Gastrocnemius medialis (tissue), 4 donors: ENCODE measurements at regions not wholly inside any gene's neighbourhood (a gene's known extent, or its start where the extent isn't known, plus 50 kb on each side); places are given as distances from the start of the nearest gene placed in this dataset.
"Not testable (repeated sequence)": the region's sequence is repeated elsewhere in the genome, so short reads cannot be mapped to it uniquely, and the experiment has no call there.

Source experiments
- CTCF ChIP-seq, 5 experiments: fragments of 450-650 bp in 3 of 5; fragments of 200-600 bp in 2 of 5; sonication (generic) in 2 of 5; IDR thresholded peaks in 4 of 5; conservative IDR thresholded peaks in 1 of 5; 1 replicate in 4 of 5; 2 replicates in 1 of 5; pipeline ENCODE4 v1.5.1; 2016 to 2019; ENCODE audit warnings: antibody characterized with exemption in 5 of 5, mild to moderate bottlenecking in 3 of 5, moderate library complexity in 3 of 5
- POLR2A ChIP-seq, 2 donors: fragments of 450-650 bp; IDR thresholded peaks; one replicate each; pipeline ENCODE4 v1.6.1; 2017; ENCODE audit warnings: antibody characterized with exemption in 2 of 2, mild to moderate bottlenecking in 2 of 2, moderate library complexity in 2 of 2

GRCh38 chr21:9688945-9689344 lies 832.4 kb upstream of the TPTE start:
- not testable (repeated sequence) for TF ChIP-seq CTCF (IDR thresholded peaks at IDR 0.05 in 4 of 5, conservative IDR thresholded peaks at IDR 0.05 in 1 of 5); POLR2A (IDR thresholded peaks at IDR 0.05)
